Activated CD8-positive, alpha-beta memory T cell treated with anti-CD3 and anti-CD28 coated beads for 4 hours (primary cell): ENCODE measurements at regions not wholly inside any gene's neighbourhood (a gene's known extent, or its start where the extent isn't known, plus 50 kb on each side); places are given as distances from the start of the nearest gene placed in this dataset.
"Not testable (repeated sequence)": the region's sequence is repeated elsewhere in the genome, so short reads cannot be mapped to it uniquely, and the experiment has no call there.

Source experiments
- DNase-seq, 2 donors: peaks; one replicate each; pipeline ENCODE4 v3.0.0-alpha.2; 2020; ENCODE audit warnings: low read depth in 2 of 2

- no peak for DNase-seq
Observed at GRCh38 chr10:9102026-9102425, 1047.5 kb downstream of the GATA3 start.

DNA sequence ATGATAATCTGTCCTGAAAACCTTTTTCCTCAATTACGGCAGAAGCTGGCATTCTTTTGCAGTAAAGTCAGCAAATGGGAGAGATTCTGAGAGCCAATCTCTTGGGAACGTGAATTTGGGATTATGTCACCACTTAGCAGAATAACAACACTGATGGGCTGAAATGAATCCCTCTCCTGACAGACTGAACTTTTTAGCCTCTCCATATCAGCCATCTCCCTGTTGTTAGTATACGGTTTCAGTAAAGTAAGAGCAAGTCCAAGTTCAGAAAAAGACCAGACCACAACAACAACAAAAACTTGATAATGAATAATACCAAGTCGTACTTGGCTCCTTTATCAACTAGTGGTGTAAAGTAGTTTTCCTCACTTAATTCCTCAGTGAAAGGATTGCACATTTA lies 1048.8 kb downstream of the GATA3 start:
- no peak for DNase-seq

GRCh38 chr10:9111976-9112375 lies 1057.5 kb downstream of the GATA3 start:
- DNase-seq, result no peak

DNA sequence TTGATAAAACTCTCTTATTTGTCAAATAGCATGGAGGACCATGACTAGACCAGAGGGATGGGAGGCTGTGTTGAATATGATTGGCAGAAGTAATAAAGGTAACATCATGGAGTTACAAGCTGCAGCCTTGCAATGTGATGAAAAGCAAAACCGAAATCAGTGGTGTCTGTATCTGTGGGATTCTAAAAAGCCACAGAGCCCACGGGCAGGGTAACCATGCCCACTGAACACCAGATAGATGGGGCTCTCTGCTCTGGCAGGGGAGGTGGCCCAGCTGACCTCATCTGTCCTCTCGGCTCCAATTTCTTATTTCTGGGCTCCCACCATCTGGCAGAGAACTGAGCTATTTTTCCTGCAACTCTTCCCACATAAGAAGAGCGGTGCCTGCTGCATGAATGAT lies 1072.2 kb downstream of the GATA3 start:
- DNase-seq, result no peak

DNA sequence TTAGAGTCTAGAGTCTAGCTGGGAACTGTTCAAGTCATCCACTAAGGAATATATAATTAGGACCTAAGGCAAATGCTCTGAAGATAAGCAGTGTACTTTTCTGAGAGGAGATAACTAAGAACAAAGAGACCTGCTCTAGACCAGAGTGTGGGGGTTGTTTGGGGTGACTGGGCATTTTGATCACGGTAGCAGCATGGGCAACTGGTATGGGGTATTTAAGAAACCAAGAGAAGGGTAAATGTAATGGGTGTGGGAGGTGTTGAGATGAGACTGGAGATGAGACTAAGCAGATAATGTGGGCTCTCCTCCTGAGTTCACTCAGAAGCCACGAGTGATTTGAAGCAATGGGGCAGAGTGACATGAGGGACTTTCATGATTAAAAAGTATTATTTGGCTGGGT lies 1082.9 kb downstream of the GATA3 start:
- DNase-seq, result no peak

DNA sequence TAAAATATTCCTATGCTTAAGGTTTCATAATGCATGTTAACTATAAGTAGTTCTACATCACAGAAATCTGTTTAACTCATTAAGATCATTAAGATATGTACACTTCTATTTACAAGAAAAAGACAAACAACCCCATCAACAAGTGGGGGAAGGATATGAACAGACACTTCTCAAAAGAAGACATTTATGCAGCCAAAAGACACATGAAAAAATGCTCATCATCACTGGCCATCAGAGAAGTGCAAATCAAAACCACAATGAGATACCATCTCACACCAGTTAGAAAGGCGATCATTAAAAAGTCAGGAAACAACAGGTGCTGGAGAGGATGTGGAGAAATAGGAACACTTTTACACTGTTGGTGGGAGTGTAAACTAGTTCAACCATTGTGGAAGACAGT lies 1084.3 kb downstream of the GATA3 start:
- not testable (repeated sequence) for DNase-seq

GRCh38 chr10:9140373-9140772 lies 1085.9 kb downstream of the GATA3 start:
- no peak for DNase-seq

DNA sequence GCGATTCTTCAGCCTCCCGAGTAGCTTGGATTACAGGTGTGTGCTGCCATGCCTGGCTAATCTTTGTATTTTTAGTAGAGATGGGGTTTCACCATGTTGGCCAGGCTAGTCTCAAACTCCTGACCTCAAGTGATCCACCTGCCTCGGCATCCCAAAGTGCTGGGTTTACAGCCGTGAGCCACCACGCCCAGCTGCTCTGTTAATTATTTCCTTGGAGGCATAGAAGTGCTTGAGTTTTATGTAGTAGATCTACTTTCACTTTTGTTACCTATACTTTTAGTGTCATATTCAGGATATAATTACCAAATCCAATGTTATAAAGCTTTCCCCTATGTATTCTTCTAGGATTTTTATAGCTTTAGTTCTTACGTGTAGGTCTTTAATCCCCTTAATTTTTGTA lies 1093.0 kb downstream of the GATA3 start:
- DNase-seq, result no peak

DNA sequence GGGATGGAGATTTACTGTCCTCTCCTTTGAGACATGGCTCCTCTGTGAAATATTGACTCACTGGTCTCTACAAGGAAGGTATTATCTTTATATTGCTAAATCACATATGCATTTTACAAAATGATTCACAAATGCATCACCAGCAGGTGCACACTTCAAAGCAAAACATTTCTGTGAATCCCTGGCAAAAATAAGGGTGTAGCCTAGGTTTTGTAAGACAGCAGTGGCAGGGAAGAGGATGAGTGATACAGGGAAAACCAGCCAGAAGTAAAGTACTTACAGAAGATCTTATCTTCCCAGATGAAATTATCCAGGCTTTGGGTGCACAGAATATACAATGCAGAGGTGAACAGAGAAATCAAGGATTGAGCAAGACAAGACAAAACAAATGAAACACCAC lies 1094.6 kb downstream of the GATA3 start:
- no peak for DNase-seq

DNA sequence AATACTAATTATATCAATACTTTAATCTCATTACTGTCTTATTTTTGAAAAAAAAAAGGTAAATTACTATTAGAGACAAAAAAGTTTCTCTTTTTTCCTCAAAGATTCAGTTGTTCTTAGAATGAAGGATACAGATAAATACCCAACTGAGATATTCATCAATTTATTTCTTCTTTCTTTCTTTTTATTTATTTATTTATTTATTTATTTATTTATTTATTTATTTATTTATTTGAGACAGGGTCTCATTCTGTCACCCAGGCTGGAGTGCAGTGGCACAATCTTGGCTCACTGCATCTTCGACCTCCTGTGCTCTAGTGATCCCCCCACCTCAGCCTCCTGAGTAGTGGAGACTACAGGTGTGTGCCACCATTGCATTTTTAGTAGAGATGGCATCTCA lies 1098.6 kb downstream of the GATA3 start:
- DNase-seq, result not testable (repeated sequence)

DNA sequence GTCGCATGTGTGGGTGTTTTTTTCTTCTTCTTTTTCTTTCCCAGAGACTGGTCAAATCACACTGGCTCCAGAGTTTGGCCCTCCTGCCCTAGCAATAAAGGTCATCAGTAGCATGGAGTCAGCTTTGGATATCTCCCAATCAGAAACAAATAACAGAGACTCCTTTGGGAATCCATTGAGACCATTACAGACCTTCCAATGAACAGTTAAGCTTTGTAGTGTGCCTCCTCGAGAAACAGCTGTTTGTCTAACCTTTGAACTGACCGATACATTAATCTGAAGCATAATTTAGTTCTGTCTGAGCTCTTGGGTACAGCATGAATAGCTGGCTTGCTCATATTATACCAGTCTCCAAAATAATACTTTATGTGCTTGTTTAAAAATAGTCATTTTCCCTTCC lies 1103.2 kb downstream of the GATA3 start:
- DNase-seq, result no peak

- no peak for DNase-seq
Observed at GRCh38 chr10:9158675-9159074, 1104.2 kb downstream of the GATA3 start.

DNA sequence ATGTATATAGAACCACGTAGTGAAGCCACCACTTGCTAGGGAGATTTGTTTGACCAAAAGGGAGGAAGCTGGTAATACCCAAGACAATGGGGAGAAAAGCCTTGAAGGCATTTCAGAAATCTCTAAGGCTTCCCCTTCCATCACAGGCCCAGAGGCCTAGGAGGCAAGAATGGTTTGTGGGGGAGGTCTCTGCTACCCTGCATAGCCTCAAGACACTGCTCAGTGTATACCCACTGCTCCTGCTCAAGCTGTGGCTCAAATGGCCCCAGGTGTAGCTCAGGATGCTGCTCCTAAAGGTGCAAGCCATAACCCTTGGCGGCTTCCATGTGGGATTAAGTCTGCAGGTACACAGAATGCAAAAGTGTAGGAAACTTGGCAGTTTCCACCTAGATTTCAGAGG lies 1105.8 kb downstream of the GATA3 start:
- no peak for DNase-seq

- no peak for DNase-seq
Observed at GRCh38 chr10:9163699-9164098, 1109.2 kb downstream of the GATA3 start.

DNA sequence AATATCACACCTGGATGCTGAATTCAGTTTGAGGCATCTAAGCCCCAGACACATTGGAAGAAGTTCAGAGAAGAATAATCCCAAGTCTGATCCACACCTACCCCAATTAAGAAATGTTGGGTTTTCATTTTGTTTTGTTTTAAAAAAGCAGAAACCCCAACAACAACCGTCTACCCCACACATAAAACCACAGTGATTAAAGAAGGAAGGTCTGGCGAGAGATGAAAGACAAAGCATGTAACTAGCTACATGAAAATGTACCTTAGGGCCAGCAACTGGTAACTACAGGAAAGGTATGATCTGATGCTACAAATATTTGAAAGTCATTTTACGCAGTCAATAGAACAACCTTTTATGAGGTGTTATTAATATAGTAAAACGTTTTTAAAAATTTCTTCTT lies 1112.3 kb downstream of the GATA3 start:
- no peak for DNase-seq

DNA sequence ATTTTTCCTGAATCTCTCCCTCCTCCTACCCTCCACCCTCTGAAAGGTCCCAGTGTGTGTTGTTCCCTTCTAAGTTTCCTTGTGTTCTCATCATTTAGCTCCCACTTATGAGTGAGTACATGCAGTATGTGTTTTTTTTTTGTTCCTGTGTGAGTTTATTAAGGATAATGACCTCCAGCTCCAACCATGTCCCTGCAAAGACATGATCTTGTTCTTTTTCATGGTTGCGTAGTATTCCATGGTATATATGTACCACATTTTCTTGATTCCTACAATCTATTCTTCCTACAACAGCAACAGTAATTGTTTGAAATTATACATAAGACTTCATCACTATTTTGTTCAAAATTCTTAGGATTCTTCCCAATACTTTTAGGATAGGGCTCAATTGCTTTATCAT lies 1117.8 kb downstream of the GATA3 start:
- no peak for DNase-seq

- no peak for DNase-seq
Observed at GRCh38 chr10:9175200-9175599, 1120.7 kb downstream of the GATA3 start.

- DNase-seq, result not testable (repeated sequence)
Observed at GRCh38 chr10:9183197-9183880, 1128.9 kb downstream of the GATA3 start.

GRCh38 chr10:9188022-9188810 lies 1133.7 kb downstream of the GATA3 start:
- no peak for DNase-seq

DNA sequence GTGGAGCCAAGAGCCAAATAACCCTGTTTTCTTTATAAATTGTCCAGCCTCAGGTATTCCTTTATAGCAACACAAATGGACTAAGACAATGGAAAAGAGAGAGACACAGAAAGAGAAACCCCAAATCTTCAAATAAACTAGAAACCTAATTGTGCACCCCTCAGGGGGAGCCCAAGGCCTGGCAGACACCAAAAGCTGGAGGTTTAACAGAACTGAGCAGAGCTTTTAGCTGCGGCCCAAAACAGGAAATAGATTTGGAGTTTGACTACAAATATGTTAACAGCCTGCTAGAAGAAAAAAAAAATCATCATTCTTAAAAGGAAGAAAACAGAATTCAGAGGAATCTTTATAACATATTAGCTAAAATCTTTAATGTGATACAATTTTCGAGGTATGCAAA lies 1135.0 kb downstream of the GATA3 start:
- no peak for DNase-seq

DNA sequence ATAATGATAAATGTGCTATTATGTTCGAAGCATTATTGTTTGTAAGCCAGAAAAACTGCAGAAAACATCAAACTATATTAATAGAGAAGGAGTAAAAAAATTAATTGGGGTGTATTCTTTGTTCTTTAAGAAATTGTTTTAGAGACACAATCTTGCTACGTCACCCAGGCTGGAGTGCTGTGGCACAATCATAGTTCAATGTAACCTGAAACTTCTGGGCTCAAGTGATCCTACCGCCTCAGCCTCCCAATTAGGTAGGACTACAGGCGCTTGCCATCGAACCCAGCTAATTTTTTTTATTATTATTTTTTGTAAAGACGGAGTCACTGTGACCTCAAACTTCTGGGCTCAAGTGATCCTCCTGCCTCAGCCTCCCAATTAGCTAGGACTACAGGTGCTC lies 1138.6 kb downstream of the GATA3 start:
- DNase-seq, result no peak

DNA sequence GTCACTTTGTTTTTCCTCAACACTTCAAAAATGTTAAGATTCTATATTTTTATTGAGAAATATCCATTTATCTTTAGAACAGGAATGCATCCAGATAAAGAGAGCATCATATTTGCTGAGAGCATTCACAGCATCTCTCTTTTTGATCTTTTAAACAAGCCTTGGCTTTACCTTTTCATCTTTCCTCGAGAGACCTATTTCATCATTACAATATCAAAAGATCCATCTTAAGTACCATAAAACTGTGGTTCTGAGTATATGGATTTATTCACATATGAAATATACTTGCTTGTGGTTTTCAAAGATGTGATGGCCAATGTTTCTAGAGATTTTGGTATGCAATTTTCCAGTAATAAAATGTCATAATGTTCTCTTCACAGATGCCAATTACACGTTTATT lies 1140.9 kb downstream of the GATA3 start:
- DNase-seq, result no peak

- DNase-seq, result no peak
Observed at GRCh38 chr10:9198611-9199010, 1144.1 kb downstream of the GATA3 start.

GRCh38 chr10:9205558-9205957 lies 1151.1 kb downstream of the GATA3 start:
- no peak for DNase-seq
